DOHH2 (cell line): ENCODE measurements at regions not wholly inside any gene's neighbourhood (a gene's known extent, or its start where the extent isn't known, plus 50 kb on each side); places are given as distances from the start of the nearest gene placed in this dataset.
A peak's percentile ranks its signal among the peaks of the same experiment; 100 is the strongest.

Source experiments
- H3F3A ChIP-seq: fragments of 200-600 bp; sonication (generic), shearing (Covaris generic); 2 replicates; pipeline ENCODE4 v1.6.0; 2016; ENCODE audit warnings: antibody characterized with exemption, mild to moderate bottlenecking; ENCODE audit not compliant: control insufficient read depth, insufficient read depth
- H3K27ac ChIP-seq: fragments of 200-600 bp; sonication (generic); 2 replicates; pipeline ENCODE4 v1.5.1; 2014; ENCODE audit warnings: low read depth, mild to moderate bottlenecking, low read length, moderate library complexity
- H3K27me3 ChIP-seq: fragments of 200-600 bp; sonication (generic); 2 replicates; pipeline ENCODE4 v1.6.1; 2014; ENCODE audit warnings: mild to moderate bottlenecking, low read length, mixed read lengths; ENCODE audit not compliant: control insufficient read depth
- H3K36me3 ChIP-seq: fragments of 200-600 bp; sonication (generic); 2 replicates; pipeline ENCODE4 v1.6.1; 2014; ENCODE audit warnings: mild to moderate bottlenecking, low read length, moderate library complexity, mixed read lengths; ENCODE audit not compliant: control insufficient read depth
- H3K4me1 ChIP-seq: fragments of 200-600 bp; sonication (generic); 2 replicates; pipeline ENCODE4 v1.6.1; 2014; ENCODE audit warnings: mild to moderate bottlenecking, low read length, mixed read lengths; ENCODE audit not compliant: control insufficient read depth
- H3K4me2 ChIP-seq: fragments of 200-600 bp; sonication (generic); 2 replicates; pipeline ENCODE4 v1.6.0; 2014; ENCODE audit warnings: mild to moderate bottlenecking, low read length, moderate library complexity
- H3K4me3 ChIP-seq: fragments of 200-600 bp; sonication (generic); 2 replicates; pipeline ENCODE4 v1.5.1; 2014; ENCODE audit warnings: mild to moderate bottlenecking, low read length, mixed read lengths
- H3K79me2 ChIP-seq: fragments of 200-600 bp; sonication (generic); 2 replicates; pipeline ENCODE4 v1.6.1; 2014; ENCODE audit warnings: mild to moderate bottlenecking, low read length, mixed read lengths; ENCODE audit not compliant: control insufficient read depth
- H3K9me2 ChIP-seq: fragments of 200-600 bp; sonication (generic); replicated peaks from 2 replicates; pipeline ENCODE4 v1.6.1; 2014; ENCODE audit warnings: mild to moderate bottlenecking, low read length, mixed read lengths; ENCODE audit not compliant: control insufficient read depth
- H3K9me3 ChIP-seq: fragments of 200-600 bp; sonication (generic); 2 replicates; pipeline ENCODE4 v1.6.1; 2014; ENCODE audit warnings: antibody characterized with exemption, low read length, mixed read lengths; ENCODE audit not compliant: control insufficient read depth, insufficient read depth
- H4K20me1 ChIP-seq: fragments of 200-600 bp; sonication (generic); 2 replicates; pipeline ENCODE4 v1.6.0; 2014; ENCODE audit warnings: low read depth, mild to moderate bottlenecking, antibody characterized with exemption, low read length, moderate library complexity; ENCODE audit not compliant: control insufficient read depth, insufficient read depth
- CTCF ChIP-seq: fragments of 200-600 bp; sonication (generic); IDR thresholded peaks from one replicate; pipeline ENCODE4 v1.5.1; 2014; ENCODE audit warnings: antibody characterized with exemption, mild to moderate bottlenecking, low read depth, low read length; ENCODE audit not compliant: poor library complexity, severe bottlenecking
- EZH2phosphoT487 ChIP-seq: fragments of 200-600 bp; sonication (generic); IDR thresholded peaks from 2 replicates; pipeline ENCODE4 v1.6.1; 2017; ENCODE audit warnings: borderline replicate concordance, mild to moderate bottlenecking, antibody characterized with exemption, low read length, moderate library complexity, mixed read lengths

- no peaks in the 10 kb centered on the region for H3K79me2 ChIP-seq
- peaks cover 56% of the 10 kb centered on the region for H3K4me1 ChIP-seq
- H3K9me2 ChIP-seq, result no peaks in the 10 kb centered on the region
- no peaks in the 10 kb centered on the region for H3K27me3 ChIP-seq
- no peak overlapping the region for H3K4me3 ChIP-seq
- TF ChIP-seq EZH2phosphoT487, result no peak
- TF ChIP-seq CTCF, result no peak
- no peaks in the 10 kb centered on the region for H3K36me3 ChIP-seq
- no peaks in the 10 kb centered on the region for H4K20me1 ChIP-seq
- H3K27ac ChIP-seq, result no peak overlapping the region
- peaks cover 5% of the 10 kb centered on the region; the same call in 1 of the 2 replicates for H3K9me3 ChIP-seq
- peaks cover 2% of the 10 kb centered on the region; the same call in 1 of the 2 replicates for H3F3A ChIP-seq
- H3K4me2 ChIP-seq, result no peak overlapping the region
Observed at GRCh38 chr10:23869548-23869947, 339.4 kb upstream of the KIAA1217 start.

- no peaks in the 10 kb centered on the region for H3K36me3 ChIP-seq
- no peaks in the 10 kb centered on the region for H3K27me3 ChIP-seq
- no peak for TF ChIP-seq EZH2phosphoT487
- no peaks in the 10 kb centered on the region for H3K9me2 ChIP-seq
- H3K4me2 ChIP-seq, result peak overlapping the region; percentile 57; the same call in 1 of the 2 replicates
- H3F3A ChIP-seq, result peaks cover 2% of the 10 kb centered on the region; the same call in 1 of the 2 replicates
- H3K9me3 ChIP-seq, result peaks cover 5% of the 10 kb centered on the region; the same call in 1 of the 2 replicates
- peak overlapping the region; percentile 62; the same call in 1 of the 2 replicates for H3K27ac ChIP-seq
- no peaks in the 10 kb centered on the region for H3K79me2 ChIP-seq
- H4K20me1 ChIP-seq, result no peaks in the 10 kb centered on the region
- peaks cover 54% of the 10 kb centered on the region for H3K4me1 ChIP-seq
- peak overlapping the region; percentile 45 for H3K4me3 ChIP-seq
Observed at GRCh38 chr10:23869996-23870395, 338.9 kb upstream of the KIAA1217 start.

GRCh38 chr10:23870651-23871610, 338.0 kb upstream of the KIAA1217 start:
- Histone ChIP-seq H3K27me3 (no peaks in the 10 kb centered on the region), H3K4me2 (peak overlapping the region; percentile 57), H3F3A (peaks cover 2% of the 10 kb centered on the region; the same call in 1 of the 2 replicates), H4K20me1 (no peaks in the 10 kb centered on the region), H3K79me2 (no peaks in the 10 kb centered on the region), H3K4me3 (peak overlapping the region; percentile 45), H3K27ac (peak overlapping the region; percentile 62), H3K9me3 (peaks cover 5% of the 10 kb centered on the region; the same call in 1 of the 2 replicates), H3K9me2 (no peaks in the 10 kb centered on the region), H3K36me3 (no peaks in the 10 kb centered on the region), H3K4me1 (peaks cover 49% of the 10 kb centered on the region)
- no peak for TF ChIP-seq EZH2phosphoT487
- no peak for TF ChIP-seq CTCF
